HepG2 (cell line): ENCODE measurements at regions not wholly inside any gene's neighbourhood (a gene's known extent, or its start where the extent isn't known, plus 50 kb on each side); places are given as distances from the start of the nearest gene placed in this dataset.

ENCODE experiments used
- ATAC-seq: fragments of 200-7000 bp; cut with Tn5 transposase; 3 replicates; pipeline ENCODE4 v1.9.1; 2020; ENCODE audit warnings: mild to moderate bottlenecking, moderate library complexity
- BruUV-seq: library from RNA; stranded (reverse); fragments of 400-500 nt; replicated peaks from 2 replicates; lab custom pipeline; 2021; lab: Mats Ljungman, UMichigan
- CTCF ChIA-PET: fragments of 300-600 bp; formaldehyde crosslinking; extraction: SDS; loops from one replicate; lab custom pipeline; 2021; ENCODE audit warnings: low total read pairs, inconsistent platforms, low intra/inter-chr PET ratio; lab: Yijun Ruan, JAX
- POLR2A ChIA-PET: fragments of 350-600 bp; sonication (Branson Sonifier 250); formaldehyde crosslinking; loops from one replicate; lab custom pipeline; 2020; ENCODE audit warnings: antibody characterized with exemption, inconsistent platforms; lab: Yijun Ruan, JAX
- DNase-seq: peaks from one replicate; pipeline ENCODE4 v3.0.0-alpha.2; 2015; ENCODE audit warnings: low spot score
- FAIRE-seq: peaks from 3 replicates; lab custom pipeline; 2011; peaks lifted over from hg19 to GRCh38; lab: Jason Lieb, UNC
- H2AFZ ChIP-seq: one replicate; pipeline ENCODE4 v1.6.1; 2011; ENCODE audit warnings: low read length, inconsistent platforms
- H3K27ac ChIP-seq: fragments of 300-600 bp; 3 replicates; pipeline ENCODE4 v1.8.0; 2011; ENCODE audit warnings: mixed run types, mild to moderate bottlenecking, mixed read lengths, low read length, inconsistent platforms; ENCODE audit not compliant: insufficient read depth; ENCODE audit errors: extremely low read length
- H3K27me3 ChIP-seq, 2 experiments: fragments of 200-600 bp in 1 of 2; 2 replicates in 1 of 2; 3 replicates in 1 of 2; pipeline versions ENCODE4 v1.6.0 to v1.8.0; 2011; ENCODE audit warnings: low read length in 2 of 2, mild to moderate bottlenecking in 2 of 2, moderate library complexity in 2 of 2, inconsistent platforms in 1 of 2; ENCODE audit not compliant: insufficient read depth in 2 of 2, control insufficient read depth in 1 of 2
- H3K36me3 ChIP-seq, 2 experiments: fragments of 200-600 bp in 1 of 2; replicated peaks in 1 of 2; 2 replicates in 1 of 2; 3 replicates in 1 of 2; pipeline versions ENCODE4 v1.5.1 to v1.8.0; 2011; ENCODE audit warnings: low read length in 2 of 2, inconsistent platforms in 1 of 2; ENCODE audit not compliant: insufficient read depth in 2 of 2, control insufficient read depth in 1 of 2
- H3K4me1 ChIP-seq: 2 replicates; pipeline ENCODE4 v1.5.1; 2012; ENCODE audit warnings: low read length, inconsistent platforms; ENCODE audit not compliant: insufficient read depth
- H3K4me2 ChIP-seq: 2 replicates; pipeline ENCODE4 v1.6.0; 2011; ENCODE audit warnings: low read depth, low read length, inconsistent platforms
- H3K4me3 ChIP-seq, 3 experiments: fragments of 200-600 bp in 1 of 3; sonication (generic), shearing (Covaris generic) in 1 of 3; replicated peaks in 1 of 3; 2 replicates each; pipeline ENCODE4 v1.5.1; 2011 to 2016; ENCODE audit warnings: low read length in 3 of 3, inconsistent platforms in 2 of 3, low read depth in 2 of 3, mild to moderate bottlenecking in 2 of 3, control low read depth in 1 of 3, mixed read lengths in 1 of 3; ENCODE audit not compliant: insufficient read depth in 1 of 3
- H3K79me2 ChIP-seq: one replicate; pipeline ENCODE4 v1.6.1; 2011; ENCODE audit warnings: low read length, inconsistent platforms; ENCODE audit not compliant: insufficient read depth
- H3K9ac ChIP-seq: 2 replicates; pipeline ENCODE4 v1.6.0; 2011; ENCODE audit warnings: mild to moderate bottlenecking, low read depth, low read length, inconsistent platforms; ENCODE audit not compliant: insufficient read depth
- H3K9me3 ChIP-seq: 2 replicates; pipeline ENCODE4 v1.5.1; 2012; ENCODE audit warnings: mild to moderate bottlenecking, low read length
- H4K20me1 ChIP-seq: 2 replicates; pipeline ENCODE4 v1.6.0; 2011; ENCODE audit warnings: inconsistent platforms, mild to moderate bottlenecking, low read length, moderate library complexity; ENCODE audit not compliant: insufficient read depth
- THAP7 ChIP-seq: sonication (generic); formaldehyde crosslinking; IDR thresholded peaks from 2 replicates; pipeline ENCODE4 v1.8.1; 2023; ENCODE audit warnings: mild to moderate bottlenecking, missing genetic modification reagents
- ZBTB21 ChIP-seq: sonication (generic); formaldehyde crosslinking; IDR thresholded peaks from 2 replicates; pipeline ENCODE4 v1.4.0; 2020; ENCODE audit warnings: missing genetic modification reagents
- ZC3H13 ChIP-seq: sonication (generic); formaldehyde crosslinking; IDR thresholded peaks from 2 replicates; pipeline ENCODE4 v1.8.1; 2023; ENCODE audit warnings: mild to moderate bottlenecking, missing genetic modification reagents, moderate library complexity
- ZNF552 ChIP-seq: sonication (generic); formaldehyde crosslinking; IDR thresholded peaks from 2 replicates; pipeline ENCODE4 v1.9.0; 2022; ENCODE audit warnings: missing genetic modification reagents, mild to moderate bottlenecking, borderline replicate concordance
- ZNF614 ChIP-seq: IDR thresholded peaks from 2 replicates; pipeline ENCODE4 v1.6.1; 2018; ENCODE audit warnings: missing biosample characterization, missing genetic modification reagents, inconsistent platforms, borderline replicate concordance
- ZNF616 ChIP-seq: sonication (generic); formaldehyde crosslinking; IDR thresholded peaks from 2 replicates; pipeline ENCODE4 v1.5.0; 2020; ENCODE audit warnings: low read depth, mild to moderate bottlenecking, missing genetic modification reagents
- ZNF883 ChIP-seq: sonication (generic); formaldehyde crosslinking; IDR thresholded peaks from 2 replicates; pipeline ENCODE4 v1.5.1; 2020; ENCODE audit warnings: mild to moderate bottlenecking, missing genetic modification reagents; ENCODE audit errors: not compliant biosample characterization
- WGBS: methylation state at CpG from one replicate; pipeline ENCODE4 v1.1.6; 2017; ENCODE audit warnings: low lambda C conversion rate; 5-methylcytosine and 5-hydroxymethylcytosine counted together
- in situ Hi-C: cut with HindIII; loops from 2 replicates; pipeline ENCODE4 v1.10.0; 2017; ENCODE audit warnings: low pct_unique_long_range_greater_than_20kb; ENCODE audit not compliant: extremely low pct_ligation_motif_present
- intact Hi-C: fragments of 100-400 bp; cut with micrococcal nuclease; formaldehyde crosslinking; loops from one replicate; pipeline ENCODE4 v1.10.0; 2022; ENCODE audit not compliant: unreplicated experiment

- in situ Hi-C loops, result no loop called here
- Histone ChIP-seq H3K4me1 (no peaks in the 10 kb centered on the region), H2AFZ (no peak overlapping the region), H3K27me3 (no peaks in the 10 kb centered on the region), H3K9me3 (peaks cover 82% of the 10 kb centered on the region), H3K27ac (no peak overlapping the region)
- CTCF ChIA-PET, result no interaction called here
- FAIRE-seq, result no peak
- peak; percentile 100 for TF ChIP-seq ZNF616
- TF ChIP-seq ZBTB21, result no peak
- TF ChIP-seq, all 625 proteins: peak for 1
- POLR2A ChIA-PET, result no interaction called here
- H3K4me2 ChIP-seq, result no peak overlapping the region
- no peak for ATAC-seq
- WGBS, result 4% methylated on average over 3 of the region's 3 CpGs
- H3K4me3 ChIP-seq, result no peak overlapping the region
- no peaks in the 10 kb centered on the region for H3K36me3 ChIP-seq
- no TSS peak for BruUV-seq
- H4K20me1 ChIP-seq, result no peaks in the 10 kb centered on the region
- DNase-seq, result no peak
- intact Hi-C loops, result no loop called here
- H3K79me2 ChIP-seq, result no peaks in the 10 kb centered on the region
- no peak overlapping the region for H3K9ac ChIP-seq
Observed at GRCh38 chr9:11269036-11269435, 656.2 kb upstream of the PTPRD start.

GRCh38 chr9:11275158-11275695, 662.4 kb upstream of the PTPRD start:
- in situ Hi-C loops (no loop called here), intact Hi-C loops (no loop called here)
- TF ChIP-seq ZC3H13 (no peak), ZNF552 (CRISPR knock-in tag) (no peak), ZNF614 (CRISPR knock-in tag) (no peak), ZNF883 (no peak), THAP7 (no peak)
- no peaks in the 10 kb centered on the region for H4K20me1 ChIP-seq
- no peak overlapping the region for H3K27ac ChIP-seq
- H3K4me2 ChIP-seq, result peak overlapping the region; percentile 12; the same call in 1 of the 2 replicates
- DNase-seq, result peak; percentile 1
- no peaks in the 10 kb centered on the region for H3K36me3 ChIP-seq
- H3K4me1 ChIP-seq, result no peaks in the 10 kb centered on the region
- BruUV-seq, result no TSS peak
- CTCF ChIA-PET, result no interaction called here
- H3K27me3 ChIP-seq, result no peaks in the 10 kb centered on the region
- no peak overlapping the region; a peak in 1 of 6 replicates for H3K4me3 ChIP-seq
- 3% methylated on average over 11 of the region's 11 CpGs for WGBS
- ATAC-seq, result peak; percentile 47; the same call in 1 of the 3 replicates
- no peaks in the 10 kb centered on the region for H3K79me2 ChIP-seq
- POLR2A ChIA-PET, result no interaction called here
- H3K9me3 ChIP-seq, result peaks cover 77% of the 10 kb centered on the region
- no peak overlapping the region for H3K9ac ChIP-seq
- no peak for FAIRE-seq
- H2AFZ ChIP-seq, result no peak overlapping the region
